HL-60 (cell line): ENCODE measurements at regions not wholly inside any gene's neighbourhood (a gene's known extent, or its start where the extent isn't known, plus 50 kb on each side); places are given as distances from the start of the nearest gene placed in this dataset.

Experiments
- DNase-seq, 2 experiments: peaks; one replicate each; pipeline ENCODE4 v3.0.0-alpha.2; 2010 to 2020; ENCODE audit warnings: low read depth in 1 of 2, low spot score in 1 of 2
- H3K27ac ChIP-seq: fragments of 250-450 bp; sonication (Bioruptor Pico); replicated peaks from 2 replicates; pipeline ENCODE4 v1.5.1; 2020; ENCODE audit warnings: mild to moderate bottlenecking, moderate library complexity
- H3K27me3 ChIP-seq: fragments of 250-450 bp; sonication (Bioruptor Pico); 2 replicates; pipeline ENCODE4 v1.5.1; 2021; ENCODE audit warnings: mild to moderate bottlenecking, moderate library complexity; ENCODE audit not compliant: insufficient read depth, poor library complexity, severe bottlenecking
- H3K4me3 ChIP-seq: replicated peaks from 2 replicates; pipeline ENCODE4 v1.5.1; 2011; ENCODE audit warnings: mild to moderate bottlenecking, control low read depth, low read length; ENCODE audit not compliant: insufficient read depth
- CTCF ChIP-seq: IDR thresholded peaks from one replicate; pipeline ENCODE4 v1.5.1; 2011; ENCODE audit warnings: low read length, control low read depth, inconsistent platforms; ENCODE audit not compliant: insufficient read depth
- GABPA ChIP-seq: IDR thresholded peaks from 2 replicates; pipeline ENCODE4 v1.6.1; 2012; ENCODE audit warnings: low read depth
- POLR2AphosphoS5 ChIP-seq: IDR thresholded peaks from 2 replicates; pipeline ENCODE4 v1.6.1; 2012; ENCODE audit warnings: low read depth
- SPI1 ChIP-seq: IDR thresholded peaks from 2 replicates; pipeline ENCODE4 v1.6.1; 2012; ENCODE audit warnings: low read depth, mild to moderate bottlenecking, borderline replicate concordance
- TF ChIP-seq, protein P1 (sequence below): IDR thresholded peaks from 2 replicates; pipeline ENCODE4 v1.6.1; 2012; ENCODE audit warnings: low read depth; ENCODE audit not compliant: insufficient replicate concordance

GRCh38 chr3:194007592-194008337 lies 128.2 kb upstream of the HES1 start:
- Histone ChIP-seq H3K27ac (no peak overlapping the region), H3K4me3 (no peak overlapping the region), H3K27me3 (no peaks in the 10 kb centered on the region)
- no peak for DNase-seq
- TF ChIP-seq SPI1 (no peak), CTCF (no peak), POLR2AphosphoS5 (no peak), GABPA (no peak)
- TF ChIP-seq, protein P1, sequence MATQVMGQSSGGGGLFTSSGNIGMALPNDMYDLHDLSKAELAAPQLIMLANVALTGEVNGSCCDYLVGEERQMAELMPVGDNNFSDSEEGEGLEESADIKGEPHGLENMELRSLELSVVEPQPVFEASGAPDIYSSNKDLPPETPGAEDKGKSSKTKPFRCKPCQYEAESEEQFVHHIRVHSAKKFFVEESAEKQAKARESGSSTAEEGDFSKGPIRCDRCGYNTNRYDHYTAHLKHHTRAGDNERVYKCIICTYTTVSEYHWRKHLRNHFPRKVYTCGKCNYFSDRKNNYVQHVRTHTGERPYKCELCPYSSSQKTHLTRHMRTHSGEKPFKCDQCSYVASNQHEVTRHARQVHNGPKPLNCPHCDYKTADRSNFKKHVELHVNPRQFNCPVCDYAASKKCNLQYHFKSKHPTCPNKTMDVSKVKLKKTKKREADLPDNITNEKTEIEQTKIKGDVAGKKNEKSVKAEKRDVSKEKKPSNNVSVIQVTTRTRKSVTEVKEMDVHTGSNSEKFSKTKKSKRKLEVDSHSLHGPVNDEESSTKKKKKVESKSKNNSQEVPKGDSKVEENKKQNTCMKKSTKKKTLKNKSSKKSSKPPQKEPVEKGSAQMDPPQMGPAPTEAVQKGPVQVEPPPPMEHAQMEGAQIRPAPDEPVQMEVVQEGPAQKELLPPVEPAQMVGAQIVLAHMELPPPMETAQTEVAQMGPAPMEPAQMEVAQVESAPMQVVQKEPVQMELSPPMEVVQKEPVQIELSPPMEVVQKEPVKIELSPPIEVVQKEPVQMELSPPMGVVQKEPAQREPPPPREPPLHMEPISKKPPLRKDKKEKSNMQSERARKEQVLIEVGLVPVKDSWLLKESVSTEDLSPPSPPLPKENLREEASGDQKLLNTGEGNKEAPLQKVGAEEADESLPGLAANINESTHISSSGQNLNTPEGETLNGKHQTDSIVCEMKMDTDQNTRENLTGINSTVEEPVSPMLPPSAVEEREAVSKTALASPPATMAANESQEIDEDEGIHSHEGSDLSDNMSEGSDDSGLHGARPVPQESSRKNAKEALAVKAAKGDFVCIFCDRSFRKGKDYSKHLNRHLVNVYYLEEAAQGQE, result no peak

DNA sequence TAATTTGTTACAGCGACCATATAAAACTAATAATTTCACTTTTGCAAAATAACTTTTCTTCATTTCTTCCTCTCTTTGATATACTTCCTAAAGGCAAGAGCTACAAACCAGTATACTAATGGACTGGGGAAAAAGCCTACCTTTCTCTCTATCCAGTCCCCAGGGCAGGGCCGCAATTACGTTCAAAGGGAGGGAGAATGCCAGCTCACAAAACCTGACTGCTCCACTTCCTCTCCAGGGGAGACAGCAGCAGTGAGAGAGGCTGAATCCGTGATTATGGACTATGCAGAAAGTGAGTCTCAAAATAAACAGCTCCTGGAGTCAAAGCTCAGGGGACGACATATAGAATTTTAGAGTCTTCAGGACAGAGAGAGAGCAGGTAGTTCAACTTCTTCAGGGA lies 126.9 kb upstream of the HES1 start:
- Histone ChIP-seq H3K4me3 (no peak overlapping the region), H3K27ac (no peak overlapping the region), H3K27me3 (no peaks in the 10 kb centered on the region)
- TF ChIP-seq CTCF (no peak), SPI1 (peak; percentile 30; the same call in 1 of the 2 replicates)
- TF ChIP-seq, protein P1, result no peak
- DNase-seq, result no peak

DNA sequence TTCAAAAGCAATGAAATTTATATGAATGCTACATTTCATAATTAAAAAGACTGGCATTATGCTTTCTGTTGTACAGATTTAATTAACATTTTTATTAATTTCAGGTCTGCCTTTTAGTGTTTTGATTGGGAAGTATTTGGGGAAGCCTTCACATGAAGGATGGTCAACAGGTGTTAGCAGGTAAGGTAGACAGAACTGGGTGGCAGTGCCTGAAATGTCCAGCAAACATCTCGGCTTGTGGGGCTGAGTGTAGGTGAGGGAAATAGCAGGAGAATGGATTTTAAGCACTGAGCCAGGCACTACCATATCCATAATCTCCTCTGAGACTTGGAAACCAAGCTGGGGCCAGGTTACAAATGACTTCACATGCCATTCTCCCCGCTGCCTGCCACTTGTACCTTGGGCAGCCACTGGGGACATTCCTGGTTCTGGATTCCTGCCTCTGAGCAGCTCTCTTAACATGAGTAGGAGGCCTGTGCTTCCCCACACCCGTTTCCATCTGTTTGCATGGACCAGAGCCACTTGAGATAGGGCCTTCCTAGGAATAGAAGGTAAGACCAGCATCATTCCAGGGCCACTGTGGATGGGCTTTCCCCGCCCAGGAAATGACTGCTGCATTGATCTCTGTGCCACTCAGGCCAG lies 125.9 kb upstream of the HES1 start:
- no peak overlapping the region for H3K4me3 ChIP-seq
- no peak for DNase-seq
- no peak overlapping the region for H3K27ac ChIP-seq
- no peak for TF ChIP-seq CTCF
- TF ChIP-seq SPI1, result no peak
- no peak for TF ChIP-seq POLR2AphosphoS5
- no peak for TF ChIP-seq GABPA
- TF ChIP-seq, protein P1, result no peak
- H3K27me3 ChIP-seq, result no peaks in the 10 kb centered on the region
